K562 (cell line): ENCODE measurements at regions not wholly inside any gene's neighbourhood (a gene's known extent, or its start where the extent isn't known, plus 50 kb on each side); places are given as distances from the start of the nearest gene placed in this dataset.
A peak's percentile ranks its signal among the peaks of the same experiment; 100 is the strongest.

Experiments
- ATAC-seq: fragments of 200-7000 bp; cut with Tn5 transposase; 3 replicates; pipeline ENCODE4 v1.9.1; 2020; ENCODE audit warnings: moderate library complexity
- BruUV-seq: library from RNA; stranded (reverse); fragments of 400-500 nt; replicated peaks from 2 replicates; lab custom pipeline; 2021; lab: Mats Ljungman, UMichigan
- CTCF ChIA-PET: fragments of 300-600 bp; formaldehyde crosslinking; extraction: SDS; loops from one replicate; lab custom pipeline; 2021; ENCODE audit warnings: low intra/inter-chr PET ratio; lab: Yijun Ruan, JAX
- POLR2A ChIA-PET: fragments of 300-600, 350-650 bp; sonication (Branson Sonifier 250); formaldehyde crosslinking; extraction: SDS; loops from one replicate; lab custom pipeline; 2021; ENCODE audit warnings: antibody characterized with exemption, inconsistent platforms; lab: Yijun Ruan, JAX
- DNase-seq, 4 experiments: peaks; one replicate each; pipeline versions ENCODE4 v3.0.0 to v3.0.0-alpha.2; 2011 to 2018; ENCODE audit warnings: low spot score in 3 of 4, mixed read lengths in 3 of 4; ENCODE audit errors: extremely low read depth in 1 of 4
- FAIRE-seq: peaks from 2 replicates; lab custom pipeline; 2011; peaks lifted over from hg19 to GRCh38; lab: Jason Lieb, UNC
- H2AFZ ChIP-seq: 2 replicates; pipeline ENCODE4 v1.6.0; 2011; ENCODE audit warnings: low read depth, low read length, control low read depth, inconsistent platforms
- H3K27ac ChIP-seq: fragments of 200-600 bp; 3 replicates; pipeline ENCODE4 v1.8.0; 2011; ENCODE audit warnings: low read depth, mild to moderate bottlenecking, control low read depth, inconsistent platforms, low read length, moderate library complexity, mixed read lengths; ENCODE audit errors: extremely low read depth
- H3K27me3 ChIP-seq, 2 experiments: fragments of 300-600 bp in 1 of 2; 2 replicates in 1 of 2; 3 replicates in 1 of 2; pipeline versions ENCODE4 v1.6.0 to v1.8.0; 2011; ENCODE audit warnings: inconsistent platforms in 2 of 2, low read length in 2 of 2, mild to moderate bottlenecking in 1 of 2, mixed read lengths in 1 of 2, moderate library complexity in 1 of 2; ENCODE audit not compliant: control insufficient read depth in 2 of 2, insufficient read depth in 2 of 2
- H3K36me3 ChIP-seq: fragments of 300-600 bp; 3 replicates; pipeline ENCODE4 v1.8.0; 2011; ENCODE audit warnings: mild to moderate bottlenecking, low read length, inconsistent platforms; ENCODE audit not compliant: control insufficient read depth, insufficient read depth
- H3K4me1 ChIP-seq, 2 experiments: fragments of 200-600 bp in 1 of 2; replicated peaks in 1 of 2; 2 replicates in 1 of 2; 3 replicates in 1 of 2; pipeline versions ENCODE4 v1.5.1 to v1.8.0; 2011; ENCODE audit warnings: inconsistent platforms in 2 of 2, low read length in 2 of 2, mild to moderate bottlenecking in 1 of 2, mixed read lengths in 1 of 2, moderate library complexity in 1 of 2; ENCODE audit not compliant: control insufficient read depth in 2 of 2, insufficient read depth in 2 of 2
- H3K4me2 ChIP-seq: 2 replicates; pipeline ENCODE4 v1.6.1; 2011; ENCODE audit warnings: low read length, control low read depth, inconsistent platforms, mixed read lengths; ENCODE audit not compliant: insufficient read depth
- H3K4me3 ChIP-seq: fragments of 200-600 bp; sonication (generic), shearing (Covaris generic); 2 replicates; pipeline ENCODE4 v1.5.1; 2016; ENCODE audit warnings: control low read depth, inconsistent platforms
- H3K79me2 ChIP-seq: fragments of 200-600 bp; 3 replicates; pipeline ENCODE4 v1.8.0; 2011; ENCODE audit warnings: low read length, inconsistent platforms; ENCODE audit not compliant: control insufficient read depth, insufficient read depth
- H3K9ac ChIP-seq, 2 experiments: 2 replicates each; pipeline versions ENCODE4 v1.6.0 to v1.6.1; 2011; ENCODE audit warnings: low read depth in 2 of 2, low read length in 2 of 2, control low read depth in 1 of 2, inconsistent platforms in 1 of 2, mild to moderate bottlenecking in 1 of 2, mixed read lengths in 1 of 2; ENCODE audit not compliant: insufficient read depth in 1 of 2
- H3K9me1 ChIP-seq: one replicate; pipeline ENCODE4 v1.6.0; 2011; ENCODE audit warnings: inconsistent platforms, mild to moderate bottlenecking, low read length, moderate library complexity; ENCODE audit not compliant: control insufficient read depth, insufficient read depth
- H3K9me3 ChIP-seq: replicated peaks from 2 replicates; pipeline ENCODE4 v1.5.1; 2011; ENCODE audit warnings: low read depth, low read length, inconsistent platforms; ENCODE audit not compliant: control insufficient read depth, insufficient read depth
- H4K20me1 ChIP-seq: replicated peaks from 2 replicates; pipeline ENCODE4 v1.6.1; 2011; ENCODE audit warnings: low read length, inconsistent platforms, mixed read lengths; ENCODE audit not compliant: control insufficient read depth, insufficient read depth
- EHMT2 ChIP-seq: fragments of 450-650 bp; IDR thresholded peaks from 2 replicates; pipeline ENCODE4 v1.6.1; 2018; ENCODE audit warnings: antibody characterized with exemption
- GABPB1 ChIP-seq: sonication (generic); formaldehyde crosslinking; IDR thresholded peaks from 2 replicates; pipeline ENCODE4 v1.8.0; 2022; ENCODE audit warnings: mild to moderate bottlenecking, missing genetic modification reagents
- GATAD2B ChIP-seq: fragments of 450-650 bp; IDR thresholded peaks from 2 replicates; pipeline ENCODE4 v1.6.1; 2017; ENCODE audit warnings: mild to moderate bottlenecking, borderline replicate concordance
- MTF1 ChIP-seq: fragments of 250-450 bp; sonication (Bioruptor Pico); IDR thresholded peaks from 2 replicates; pipeline ENCODE4 v1.9.0; 2021; ENCODE audit warnings: moderate library complexity, mild to moderate bottlenecking, inconsistent platforms, borderline replicate concordance
- PHF20 ChIP-seq: fragments of 450-650 bp; IDR thresholded peaks from 2 replicates; pipeline ENCODE4 v1.6.1; 2018; ENCODE audit not compliant: partially characterized antibody
- ZBTB9 ChIP-seq: fragments of 450-650 bp; formaldehyde crosslinking; IDR thresholded peaks from 2 replicates; pipeline ENCODE4 v1.4.0; 2020; ENCODE audit warnings: mild to moderate bottlenecking, moderate library complexity
- ZFP30 ChIP-seq: fragments of 250-450 bp; sonication (Bioruptor Pico); IDR thresholded peaks from 2 replicates; pipeline ENCODE4 v1.8.0; 2022; ENCODE audit warnings: moderate library complexity, mild to moderate bottlenecking, inconsistent platforms, borderline replicate concordance
- ZNF316 ChIP-seq: fragments of 450-650 bp; IDR thresholded peaks from 2 replicates; pipeline ENCODE4 v1.6.1; 2016
- ZSCAN32 ChIP-seq: fragments of 450-650 bp; formaldehyde crosslinking; IDR thresholded peaks from 2 replicates; pipeline ENCODE4 v1.4.0; 2020; ENCODE audit warnings: mild to moderate bottlenecking, moderate library complexity
- WGBS: fragments of 100-300 bp; shearing (Covaris generic); methylation state at CpG from one replicate; pipeline ENCODE4 v1.1.6; 2016; ENCODE audit warnings: low coverage, mixed read lengths; ENCODE audit not compliant: insufficient coverage; ENCODE audit errors: missing lambda C conversion rate; 5-methylcytosine and 5-hydroxymethylcytosine counted together
- in situ Hi-C: fragments of 300-500 bp; cut with MboI; formaldehyde crosslinking; loops from 4 replicates; pipeline ENCODE4 v1.15.0; 2018; ENCODE audit warnings: inconsistent platforms, mixed read lengths
- intact Hi-C: fragments of 100-400 bp; cut with micrococcal nuclease; formaldehyde crosslinking; loops from 2 replicates; pipeline ENCODE4 v1.14.2; 2022
- TF ChIP-seq, protein P1 (sequence below): sonication (generic); formaldehyde crosslinking; IDR thresholded peaks from 2 replicates; pipeline ENCODE4 v1.8.1; 2023; ENCODE audit warnings: mild to moderate bottlenecking, missing genetic modification reagents, moderate library complexity

GRCh38 chr1:55289042-55289441 lies 73.9 kb upstream of the USP24 start (continued):
- TF ChIP-seq, protein P1, sequence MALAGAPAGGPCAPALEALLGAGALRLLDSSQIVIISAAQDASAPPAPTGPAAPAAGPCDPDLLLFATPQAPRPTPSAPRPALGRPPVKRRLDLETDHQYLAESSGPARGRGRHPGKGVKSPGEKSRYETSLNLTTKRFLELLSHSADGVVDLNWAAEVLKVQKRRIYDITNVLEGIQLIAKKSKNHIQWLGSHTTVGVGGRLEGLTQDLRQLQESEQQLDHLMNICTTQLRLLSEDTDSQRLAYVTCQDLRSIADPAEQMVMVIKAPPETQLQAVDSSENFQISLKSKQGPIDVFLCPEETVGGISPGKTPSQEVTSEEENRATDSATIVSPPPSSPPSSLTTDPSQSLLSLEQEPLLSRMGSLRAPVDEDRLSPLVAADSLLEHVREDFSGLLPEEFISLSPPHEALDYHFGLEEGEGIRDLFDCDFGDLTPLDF (CRISPR knock-in tag), result no peak
- TF ChIP-seq ZNF316, result no peak
- TF ChIP-seq GATAD2B, result no peak
- no peak for TF ChIP-seq PHF20
- TF ChIP-seq ZSCAN32 (CRISPR knock-in tag), result no peak

GRCh38 chr1:55288245-55288644 lies 73.1 kb upstream of the USP24 start:
- H3K79me2 ChIP-seq, result no peaks in the 10 kb centered on the region
- H3K27ac ChIP-seq, result no peak overlapping the region
- no peaks in the 10 kb centered on the region for H3K9me3 ChIP-seq
- H3K4me1 ChIP-seq, result no peaks in the 10 kb centered on the region; a peak in 1 of 5 replicates
- in situ Hi-C loops (loop anchor here (10.0 kb wide), 1 partner anchor 1297 kb away; no protein-coding TSS in a partner anchor), intact Hi-C loops (loop anchor here (5.0 to 10.0 kb wide), 3 partner anchors 194 to 1534 kb away; no protein-coding TSS in a partner anchor)
- peak overlapping the region; percentile 22 for H3K4me2 ChIP-seq
- H3K27me3 ChIP-seq, result peaks cover 27 to 45% of the 10 kb centered on the region in 2 experiments
- no peaks in the 10 kb centered on the region for H4K20me1 ChIP-seq
- ChIA-PET POLR2A (interaction anchor here (0.6 to 1.4 kb wide), 8 partner anchors 11 to 1401 kb away, joined by 3 to 5 read pairs (median 3); no protein-coding TSS in a partner anchor), CTCF (no interaction called here)
- no peak overlapping the region for H3K4me3 ChIP-seq
- DNase-seq (no peak), FAIRE-seq (no peak), ATAC-seq (peak; percentile 19; the same call in 1 of the 3 replicates)
- BruUV-seq, result no TSS peak
- WGBS, result 5% methylated on average over 13 of the region's 13 CpGs
- no peaks in the 10 kb centered on the region for H3K36me3 ChIP-seq
- H3K9ac ChIP-seq, result no peak overlapping the region
- no peak for TF ChIP-seq ZBTB9 (CRISPR knock-in tag)
- TF ChIP-seq ZFP30 (CRISPR knock-in tag), result no peak
- no peak for TF ChIP-seq EHMT2
- TF ChIP-seq GABPB1 (CRISPR knock-in tag), result no peak
- TF ChIP-seq MTF1 (CRISPR knock-in tag), result no peak
- H2AFZ ChIP-seq, result peak overlapping the region; percentile 18; the same call in 1 of the 2 replicates
- H3K9me1 ChIP-seq, result no peaks in the 10 kb centered on the region
